Astrocyte of the spinal cord (primary cell): ENCODE measurements at regions not wholly inside any gene's neighbourhood (a gene's known extent, or its start where the extent isn't known, plus 50 kb on each side); places are given as distances from the start of the nearest gene placed in this dataset.

ENCODE experiments used
- DNase-seq: peaks from one replicate; pipeline ENCODE4 v3.0.0; 2011; ENCODE audit warnings: low read depth, low spot score
- H3K4me3 ChIP-seq: 2 replicates; pipeline ENCODE4 v1.5.1; 2011; ENCODE audit warnings: low read depth, mild to moderate bottlenecking, low read length, moderate library complexity
- in situ Hi-C: cut with HindIII; loops from 2 replicates; pipeline ENCODE4 v1.10.0; 2017; ENCODE audit warnings: low sequenced_read_pairs
- TF ChIP-seq, protein P1 (sequence below): IDR thresholded peaks from 2 replicates; pipeline ENCODE4 v1.5.1; 2012; ENCODE audit warnings: low read depth, mild to moderate bottlenecking, low read length, inconsistent platforms

DNA sequence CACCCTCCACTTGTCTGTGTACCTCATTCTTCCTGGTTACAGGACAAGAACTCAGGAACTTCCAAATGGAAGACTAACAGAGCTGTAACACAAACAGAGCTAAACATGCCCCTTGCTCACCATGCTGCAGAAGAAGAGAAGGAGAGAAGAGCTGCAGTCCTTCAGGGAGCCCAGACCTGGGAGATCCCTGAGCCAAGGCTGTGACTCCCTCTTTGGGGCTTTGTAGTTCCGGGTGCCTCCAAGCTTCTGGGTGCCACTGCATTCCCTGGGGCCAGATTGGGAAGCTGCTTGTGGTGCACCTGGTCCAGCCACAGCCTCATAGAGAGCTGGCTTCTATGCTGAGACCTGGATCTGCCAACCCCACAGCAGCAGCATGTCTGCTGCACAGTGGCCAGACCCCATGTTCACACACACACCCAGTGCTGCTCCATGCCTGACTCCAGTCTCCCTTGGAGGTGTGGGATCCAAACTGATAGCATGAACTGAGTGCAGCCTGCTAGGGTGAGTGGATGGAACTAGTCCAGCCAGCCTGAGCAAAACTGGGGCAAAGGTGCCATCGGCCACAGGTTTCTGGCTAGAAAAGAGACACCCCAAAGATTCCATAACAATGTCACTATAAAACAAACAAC is 263.0 kb upstream of the NRIP1 start:
- in situ Hi-C loops, result no loop called here
- DNase-seq, result no peak
- TF ChIP-seq, protein P1, sequence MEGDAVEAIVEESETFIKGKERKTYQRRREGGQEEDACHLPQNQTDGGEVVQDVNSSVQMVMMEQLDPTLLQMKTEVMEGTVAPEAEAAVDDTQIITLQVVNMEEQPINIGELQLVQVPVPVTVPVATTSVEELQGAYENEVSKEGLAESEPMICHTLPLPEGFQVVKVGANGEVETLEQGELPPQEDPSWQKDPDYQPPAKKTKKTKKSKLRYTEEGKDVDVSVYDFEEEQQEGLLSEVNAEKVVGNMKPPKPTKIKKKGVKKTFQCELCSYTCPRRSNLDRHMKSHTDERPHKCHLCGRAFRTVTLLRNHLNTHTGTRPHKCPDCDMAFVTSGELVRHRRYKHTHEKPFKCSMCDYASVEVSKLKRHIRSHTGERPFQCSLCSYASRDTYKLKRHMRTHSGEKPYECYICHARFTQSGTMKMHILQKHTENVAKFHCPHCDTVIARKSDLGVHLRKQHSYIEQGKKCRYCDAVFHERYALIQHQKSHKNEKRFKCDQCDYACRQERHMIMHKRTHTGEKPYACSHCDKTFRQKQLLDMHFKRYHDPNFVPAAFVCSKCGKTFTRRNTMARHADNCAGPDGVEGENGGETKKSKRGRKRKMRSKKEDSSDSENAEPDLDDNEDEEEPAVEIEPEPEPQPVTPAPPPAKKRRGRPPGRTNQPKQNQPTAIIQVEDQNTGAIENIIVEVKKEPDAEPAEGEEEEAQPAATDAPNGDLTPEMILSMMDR, result no peak
- H3K4me3 ChIP-seq, result no peak overlapping the region

DNA sequence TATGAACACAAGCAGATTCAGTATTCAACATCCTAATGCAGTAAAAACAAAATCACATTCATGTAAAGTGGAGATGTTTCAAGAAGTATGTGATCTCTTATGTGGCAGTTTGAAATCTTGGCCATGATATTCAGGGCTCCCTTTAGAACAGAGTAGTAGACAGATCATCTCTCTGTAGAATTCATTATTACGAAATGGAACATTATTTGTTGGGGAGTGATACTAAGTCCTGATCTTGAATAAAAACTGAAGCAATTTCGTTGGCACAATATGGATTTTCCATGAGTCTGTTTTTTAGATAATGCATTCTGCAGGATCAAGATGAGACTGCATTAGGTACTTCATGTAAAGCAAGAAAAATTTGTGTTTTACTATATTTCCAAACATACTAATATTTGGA is 264.4 kb upstream of the NRIP1 start:
- in situ Hi-C loops, result no loop called here
- no peak overlapping the region for H3K4me3 ChIP-seq
- no peak for DNase-seq
- TF ChIP-seq, protein P1, result no peak

DNA sequence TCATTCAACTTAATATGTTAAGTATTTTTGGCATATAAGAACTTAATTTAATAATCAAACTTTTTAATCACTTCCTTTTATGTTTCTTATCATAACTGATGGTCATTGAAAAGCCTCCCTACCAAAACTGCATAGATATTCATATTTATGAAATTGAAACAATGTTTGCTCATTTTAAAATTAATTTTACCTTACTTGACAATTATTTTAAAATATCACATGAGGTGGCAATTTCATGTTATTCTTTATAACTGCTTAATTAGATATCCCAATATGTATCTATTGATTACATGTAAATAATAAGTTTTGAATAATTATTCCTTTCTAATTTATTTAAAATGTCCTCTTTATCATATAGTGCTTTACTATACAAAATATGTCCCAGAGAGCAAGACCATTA is 266.1 kb upstream of the NRIP1 start:
- DNase-seq, result no peak

DNA sequence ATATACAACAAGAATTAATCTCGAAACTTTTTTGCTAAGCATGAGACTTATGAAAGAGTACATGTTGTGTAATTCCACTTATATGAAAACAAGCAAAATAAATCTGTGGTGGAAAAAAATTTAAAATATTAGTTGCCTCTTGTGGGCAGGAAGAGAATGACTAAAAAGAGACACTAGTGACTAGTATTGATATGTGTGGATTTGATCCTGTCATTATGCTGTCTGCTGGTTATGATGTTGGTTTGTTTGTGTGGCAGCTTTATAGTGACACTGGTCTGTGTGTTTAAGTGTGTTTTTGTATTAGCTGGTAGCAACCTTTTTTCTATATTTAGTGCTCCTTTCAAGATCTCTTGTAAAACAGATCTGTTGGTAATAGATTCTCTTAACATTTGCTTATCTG is 267.8 kb upstream of the NRIP1 start:
- in situ Hi-C loops, result no loop called here
- no peak for DNase-seq
- TF ChIP-seq, protein P1, result no peak

More for the DNA sequence above, 266.1 kb upstream of the NRIP1 start:
- no peak overlapping the region for H3K4me3 ChIP-seq
- TF ChIP-seq, protein P1, result no peak
- in situ Hi-C loops, result no loop called here

DNA sequence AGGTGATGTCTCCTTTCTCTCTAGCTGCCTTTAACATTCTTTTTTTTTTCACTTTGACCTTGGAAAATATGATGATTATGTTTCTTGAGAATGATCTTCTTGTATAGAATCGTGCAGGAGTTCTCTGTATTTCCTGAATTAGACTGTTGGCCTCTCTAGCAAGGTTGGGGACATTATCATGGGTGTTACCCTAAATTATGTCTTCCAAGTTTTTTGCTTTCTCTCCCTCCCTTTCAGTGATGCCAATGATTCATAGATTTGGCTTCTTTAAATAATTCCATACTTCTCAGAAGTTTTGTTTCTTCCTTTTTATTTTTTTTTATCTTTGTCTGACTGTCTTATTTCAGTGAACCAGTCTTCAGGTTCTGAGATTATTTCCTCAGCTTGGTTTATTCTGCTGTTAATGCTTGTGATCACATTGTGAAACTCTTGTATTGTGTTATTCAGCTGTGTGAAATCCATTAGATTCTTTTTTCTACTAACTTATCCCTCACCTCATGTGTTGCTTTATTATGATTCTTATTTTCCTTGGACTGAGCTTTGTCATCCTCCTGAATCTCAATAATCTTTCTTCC is 268.4 kb upstream of the NRIP1 start:
- DNase-seq, result no peak
- in situ Hi-C loops, result no loop called here
- TF ChIP-seq, protein P1, result no peak
- no peak overlapping the region for H3K4me3 ChIP-seq

More for the DNA sequence above, 267.8 kb upstream of the NRIP1 start:
- H3K4me3 ChIP-seq, result no peak overlapping the region

DNA sequence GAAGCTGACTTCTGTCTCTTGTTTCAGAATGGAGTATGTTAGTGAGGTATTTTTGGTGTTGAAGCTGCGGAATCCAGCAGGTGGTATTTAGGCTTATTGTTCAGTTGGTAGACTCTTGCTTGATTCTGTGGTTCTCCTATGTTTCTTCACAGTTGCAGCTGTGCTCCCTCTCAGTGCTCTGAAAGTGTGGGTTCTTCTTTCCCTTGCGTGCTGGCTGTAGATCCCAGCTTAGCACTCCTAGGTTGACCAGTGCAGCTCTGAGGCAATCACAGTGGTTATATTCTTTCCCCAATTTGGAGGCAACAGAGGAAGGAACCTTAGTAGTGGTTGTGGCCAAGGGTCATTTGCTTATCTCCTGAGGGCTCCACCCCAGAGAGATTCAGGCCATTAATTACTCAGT is 269.2 kb upstream of the NRIP1 start:
- in situ Hi-C loops, result no loop called here
- TF ChIP-seq, protein P1, result no peak
- no peak overlapping the region for H3K4me3 ChIP-seq
- DNase-seq, result no peak
